Naive thymus-derived CD4-positive, alpha-beta T cell (primary cell): ENCODE measurements at regions not wholly inside any gene's neighbourhood (a gene's known extent, or its start where the extent isn't known, plus 50 kb on each side); places are given as distances from the start of the nearest gene placed in this dataset.

Experiments used
- ATAC-seq: fragments of 150-1000 bp; cut with Tn5 transposase; 2 replicates; pipeline ENCODE4 v1.10.0; 2021; ENCODE audit warnings: mild to moderate bottlenecking, moderate library complexity
- CTCF ChIA-PET: fragments of 350-600 bp; sonication (Branson Sonifier 250); formaldehyde crosslinking; loops from one replicate; lab custom pipeline; 2021; ENCODE audit warnings: antibody characterized with exemption; lab: Charles Lee
- POLR2A ChIA-PET: fragments of 350-600 bp; sonication (Branson Sonifier 250); formaldehyde crosslinking; loops from one replicate; lab custom pipeline; 2021; ENCODE audit warnings: antibody characterized with exemption, inconsistent platforms; lab: Charles Lee
- DNase-seq, 9 donors: peaks; one replicate each; pipeline versions ENCODE4 v3.0.0 to v3.0.0-alpha.2; 2020 to 2022; ENCODE audit warnings: mixed read lengths in 1 of 9
- H3K27ac ChIP-seq: one replicate; pipeline ENCODE4 v1.7.0; 2013; ENCODE audit warnings: mild to moderate bottlenecking, low read depth, low read length, moderate library complexity
- H3K27me3 ChIP-seq, 2 donors: one replicate each; pipeline ENCODE4 v1.7.0; 2013; ENCODE audit warnings: low read length in 2 of 2, mild to moderate bottlenecking in 2 of 2, moderate library complexity in 2 of 2; ENCODE audit not compliant: control insufficient read depth in 2 of 2, insufficient read depth in 2 of 2
- H3K36me3 ChIP-seq, 3 experiments: 1 replicate in 2 of 3; 2 replicates in 1 of 3; pipeline ENCODE4 v1.7.0; 2013; ENCODE audit warnings: low read length in 3 of 3, mild to moderate bottlenecking in 3 of 3, moderate library complexity in 1 of 3; ENCODE audit not compliant: insufficient read depth in 3 of 3, control insufficient read depth in 2 of 3
- H3K4me1 ChIP-seq, 2 donors: one replicate each; pipeline ENCODE4 v1.7.0; 2013; ENCODE audit warnings: low read length in 2 of 2, mild to moderate bottlenecking in 2 of 2, moderate library complexity in 1 of 2; ENCODE audit not compliant: control insufficient read depth in 2 of 2, insufficient read depth in 2 of 2
- H3K4me3 ChIP-seq: 2 replicates; pipeline ENCODE4 v1.7.0; 2013; ENCODE audit warnings: mild to moderate bottlenecking, low read length
- H3K9me3 ChIP-seq, 3 experiments: 1 replicate in 2 of 3; 2 replicates in 1 of 3; pipeline ENCODE4 v1.7.0; 2013; ENCODE audit warnings: low read length in 3 of 3; ENCODE audit not compliant: control insufficient read depth in 2 of 3
- H3K27ac Mint-ChIP-seq, 9 donors: one replicate each; pipeline ENCODE4 v1.8.0; 2020 to 2022; ENCODE audit warnings: mixed read lengths in 9 of 9, mild to moderate bottlenecking in 8 of 9, moderate library complexity in 5 of 9, inconsistent platforms in 2 of 9
- H3K27me3 Mint-ChIP-seq, 5 donors: one replicate each; pipeline ENCODE4 v1.8.0; 2021 to 2022; ENCODE audit warnings: mixed read lengths in 5 of 5, mild to moderate bottlenecking in 1 of 5
- H3K36me3 Mint-ChIP-seq, 5 donors: one replicate each; pipeline ENCODE4 v1.8.0; 2020 to 2022; ENCODE audit warnings: mixed read lengths in 5 of 5, mild to moderate bottlenecking in 3 of 5, inconsistent platforms in 1 of 5
- H3K4me1 Mint-ChIP-seq, 7 donors: one replicate each; pipeline ENCODE4 v1.8.0; 2020 to 2022; ENCODE audit warnings: mixed read lengths in 7 of 7, mild to moderate bottlenecking in 3 of 7, inconsistent platforms in 1 of 7
- H3K4me3 Mint-ChIP-seq, 10 donors: one replicate each; pipeline ENCODE4 v1.8.0; 2020 to 2022; ENCODE audit warnings: mild to moderate bottlenecking in 10 of 10, mixed read lengths in 10 of 10, moderate library complexity in 6 of 10, inconsistent platforms in 2 of 10
- H3K9me3 Mint-ChIP-seq, 11 donors: one replicate each; pipeline ENCODE4 v1.8.0; 2020 to 2022; ENCODE audit warnings: mixed read lengths in 11 of 11, mild to moderate bottlenecking in 4 of 11, inconsistent platforms in 1 of 11, moderate library complexity in 1 of 11
- intact Hi-C, 2 donors: fragments of 100-400 bp; cut with micrococcal nuclease; formaldehyde crosslinking; loops; one replicate each; pipeline ENCODE4 v1.15.1; 2023

DNA sequence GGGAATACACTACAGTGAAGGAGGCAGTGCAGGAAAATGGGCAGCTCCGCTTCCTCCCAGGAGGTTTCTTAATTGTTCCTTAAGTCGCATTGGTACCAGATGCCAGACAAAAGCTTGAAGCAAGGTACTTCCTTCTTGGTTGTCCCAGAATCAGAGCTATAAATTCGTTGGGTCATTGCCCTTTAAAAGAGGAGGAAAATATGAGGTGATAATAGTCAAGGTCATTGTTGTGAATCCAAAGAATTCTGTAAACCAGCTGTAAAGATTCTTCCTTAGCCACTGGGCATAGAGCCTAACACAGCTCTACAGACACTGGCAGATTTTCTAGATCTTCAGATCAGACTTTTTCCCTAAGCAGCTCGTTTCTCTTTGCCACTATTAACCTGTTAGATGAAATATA is 444.1 kb upstream of the TLE4 start:
- Histone ChIP-seq H3K9me3 (no peaks in the 10 kb centered on the region), H3K4me3 (no peak overlapping the region), H3K27me3 (no peaks in the 10 kb centered on the region), H3K27ac (no peak overlapping the region), H3K36me3 (no peaks in the 10 kb centered on the region), H3K4me1 (no peaks in the 10 kb centered on the region)
- peaks cover 0 to 2% (median 0%) of the 10 kb centered on the region in 11 donors for H3K9me3 Mint-ChIP-seq
- peaks cover 0 to 5% (median 0%) of the 10 kb centered on the region in 5 donors for H3K27me3 Mint-ChIP-seq
- intact Hi-C loops = no loop called here
- CTCF ChIA-PET = no interaction called here
- no peak overlapping the region for H3K27ac Mint-ChIP-seq
- POLR2A ChIA-PET = no interaction called here
- no peak overlapping the region for H3K4me3 Mint-ChIP-seq
- ATAC-seq (no peak), DNase-seq (no peak)
- H3K36me3 Mint-ChIP-seq = peaks cover 0 to 3% (median 0%) of the 10 kb centered on the region in 5 donors
- H3K4me1 Mint-ChIP-seq = no peaks in the 10 kb centered on the region

DNA sequence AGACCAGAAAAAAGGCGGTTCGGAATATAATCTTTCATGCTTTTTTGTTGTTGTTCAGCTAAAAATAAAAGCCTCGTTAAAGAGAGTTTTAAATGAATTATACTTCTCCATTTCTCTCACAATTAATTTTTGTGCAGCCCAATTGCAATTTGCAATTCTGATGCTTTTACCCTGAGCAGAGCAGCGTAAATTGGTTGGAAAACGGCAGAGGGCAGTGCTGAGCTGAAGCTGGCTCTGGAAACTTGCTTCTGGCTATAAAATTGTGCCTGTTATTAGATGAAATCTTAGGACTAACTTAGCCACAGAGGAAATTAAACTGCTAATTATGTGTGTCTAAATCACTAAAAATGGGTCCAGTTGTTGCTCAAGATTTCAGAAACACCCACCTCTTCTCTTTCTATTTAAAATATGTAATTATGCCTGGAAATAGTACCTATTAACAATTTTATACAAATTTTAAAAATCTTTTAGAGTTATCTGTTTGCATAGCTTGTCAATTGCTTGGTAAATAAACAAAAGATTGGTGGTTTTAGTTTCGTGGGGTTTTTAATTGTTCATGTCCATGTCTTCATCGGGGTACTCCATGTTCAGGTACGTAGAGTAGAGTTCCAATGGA is 441.8 kb upstream of the TLE4 start:
- peaks cover 0 to 3% (median 0%) of the 10 kb centered on the region in 5 donors for H3K36me3 Mint-ChIP-seq
- no peak overlapping the region for H3K4me3 Mint-ChIP-seq
- H3K9me3 ChIP-seq = no peaks in the 10 kb centered on the region
- no peak overlapping the region for H3K27ac ChIP-seq
- POLR2A ChIA-PET = no interaction called here
- H3K27me3 ChIP-seq = no peaks in the 10 kb centered on the region
- DNase-seq (peak in 1 of 9 donors; percentile 2), ATAC-seq (no peak)
- intact Hi-C loops = no loop called here
- CTCF ChIA-PET = interaction anchor here (0.6 kb wide), 1 partner anchor 66 kb away, joined by 6 read pairs; no protein-coding TSS in a partner anchor
- no peaks in the 10 kb centered on the region for H3K4me1 Mint-ChIP-seq
- H3K27me3 Mint-ChIP-seq = peaks cover 0 to 9% (median 3%) of the 10 kb centered on the region in 5 donors
- H3K9me3 Mint-ChIP-seq = no peaks in the 10 kb centered on the region
- no peak overlapping the region for H3K4me3 ChIP-seq
- H3K27ac Mint-ChIP-seq = no peak overlapping the region
- no peaks in the 10 kb centered on the region for H3K4me1 ChIP-seq
- H3K36me3 ChIP-seq = no peaks in the 10 kb centered on the region

GRCh38 chr9:79131246-79131774 is 440.5 kb upstream of the TLE4 start:
- ChIA-PET CTCF (no interaction called here), POLR2A (no interaction called here)
- DNase-seq (no peak), ATAC-seq (no peak)
- Mint-ChIP-seq H3K36me3 (no peaks in the 10 kb centered on the region), H3K4me3 (no peak overlapping the region), H3K27ac (no peak overlapping the region), H3K27me3 (peaks cover 0 to 12% (median 3%) of the 10 kb centered on the region in 5 donors), H3K9me3 (no peaks in the 10 kb centered on the region), H3K4me1 (peaks cover 0 to 2% (median 0%) of the 10 kb centered on the region in 7 donors)
- H3K27me3 ChIP-seq = no peaks in the 10 kb centered on the region
- H3K4me3 ChIP-seq = no peak overlapping the region
- H3K36me3 ChIP-seq = no peaks in the 10 kb centered on the region
- no peaks in the 10 kb centered on the region for H3K9me3 ChIP-seq
- no peak overlapping the region for H3K27ac ChIP-seq
- H3K4me1 ChIP-seq = no peaks in the 10 kb centered on the region
- intact Hi-C loops = no loop called here

DNA sequence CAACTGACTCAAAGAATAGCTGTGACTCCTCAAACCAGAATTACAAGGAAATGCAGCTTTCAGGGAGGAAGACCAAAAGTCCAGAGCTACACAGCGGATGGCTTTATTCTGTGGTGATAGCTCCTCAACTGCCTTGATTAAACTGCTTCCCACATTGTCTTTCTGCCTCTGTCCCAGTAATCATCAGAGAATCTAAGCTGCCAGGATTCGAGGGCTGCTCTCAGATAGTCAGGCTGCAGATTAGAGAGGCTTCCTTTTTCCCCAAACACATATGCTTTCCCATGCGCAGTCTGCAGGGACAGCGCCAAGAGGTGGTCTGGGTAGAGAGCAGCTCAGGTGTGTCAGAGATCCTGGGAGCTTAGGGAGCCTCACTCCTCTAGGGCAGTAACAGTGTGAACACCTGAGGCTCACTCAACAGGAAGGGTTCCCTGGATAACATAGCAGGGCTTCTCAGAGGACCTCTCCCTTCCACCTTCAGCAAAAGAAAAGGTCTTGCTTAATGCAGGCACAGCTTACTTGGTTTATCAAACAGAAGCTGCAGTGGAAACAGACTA is 439.9 kb upstream of the TLE4 start:
- H3K4me1 Mint-ChIP-seq = peaks cover 0 to 2% (median 0%) of the 10 kb centered on the region in 7 donors
- intact Hi-C loops = no loop called here
- POLR2A ChIA-PET = no interaction called here

GRCh38 chr9:79134654-79135053 is 437.1 kb upstream of the TLE4 start:
- no peaks in the 10 kb centered on the region for H3K4me1 ChIP-seq
- no peaks in the 10 kb centered on the region for H3K9me3 ChIP-seq
- no peak overlapping the region for H3K4me3 Mint-ChIP-seq
- no peaks in the 10 kb centered on the region for H3K36me3 Mint-ChIP-seq
- no peak overlapping the region for H3K4me3 ChIP-seq
- DNase-seq = no peak
- H3K9me3 Mint-ChIP-seq = no peaks in the 10 kb centered on the region
- intact Hi-C loops = no loop called here
- H3K27me3 ChIP-seq = no peaks in the 10 kb centered on the region
- ChIA-PET CTCF (no interaction called here), POLR2A (no interaction called here)
- H3K4me1 Mint-ChIP-seq = peaks cover 0 to 2% (median 0%) of the 10 kb centered on the region in 7 donors
- H3K36me3 ChIP-seq = no peaks in the 10 kb centered on the region
- no peak overlapping the region for H3K27ac ChIP-seq
- peaks cover 0 to 7% (median 3%) of the 10 kb centered on the region in 5 donors for H3K27me3 Mint-ChIP-seq
- ATAC-seq = no peak
- H3K27ac Mint-ChIP-seq = no peak overlapping the region

More for the DNA sequence above, 439.9 kb upstream of the TLE4 start:
- no peaks in the 10 kb centered on the region for H3K9me3 Mint-ChIP-seq
- CTCF ChIA-PET = no interaction called here
- no peak overlapping the region for H3K27ac ChIP-seq
- no peaks in the 10 kb centered on the region for H3K9me3 ChIP-seq
- H3K4me3 Mint-ChIP-seq = no peak overlapping the region
- no peak overlapping the region for H3K27ac Mint-ChIP-seq
- DNase-seq = no peak
- peaks cover 0 to 12% (median 3%) of the 10 kb centered on the region in 5 donors for H3K27me3 Mint-ChIP-seq
- H3K36me3 ChIP-seq = no peaks in the 10 kb centered on the region
- no peaks in the 10 kb centered on the region for H3K27me3 ChIP-seq
- ATAC-seq = peak; percentile 8
- H3K4me3 ChIP-seq = no peak overlapping the region
- H3K4me1 ChIP-seq = no peaks in the 10 kb centered on the region
- no peaks in the 10 kb centered on the region for H3K36me3 Mint-ChIP-seq

GRCh38 chr9:79135681-79136415 is 435.9 kb upstream of the TLE4 start:
- no peak overlapping the region for H3K27ac Mint-ChIP-seq
- Histone ChIP-seq H3K4me3 (no peak overlapping the region), H3K27me3 (no peaks in the 10 kb centered on the region), H3K9me3 (no peaks in the 10 kb centered on the region), H3K4me1 (no peaks in the 10 kb centered on the region), H3K36me3 (no peaks in the 10 kb centered on the region), H3K27ac (no peak overlapping the region)
- H3K9me3 Mint-ChIP-seq = no peaks in the 10 kb centered on the region
- H3K36me3 Mint-ChIP-seq = no peaks in the 10 kb centered on the region
- peaks cover 0 to 2% (median 0%) of the 10 kb centered on the region in 7 donors for H3K4me1 Mint-ChIP-seq
- no peak for DNase-seq
- H3K4me3 Mint-ChIP-seq = no peak overlapping the region
- intact Hi-C loops = no loop called here
- ChIA-PET CTCF (no interaction called here), POLR2A (no interaction called here)
- ATAC-seq = no peak
- H3K27me3 Mint-ChIP-seq = peaks cover 0 to 7% (median 3%) of the 10 kb centered on the region in 5 donors
